ENCODE measurements at regions not wholly inside any gene's neighbourhood (a gene's known extent, or its start where the extent isn't known, plus 50 kb on each side); places are given as distances from the start of the nearest gene placed in this dataset.

- H3K27ac ChIP-seq, result no peak overlapping the region
- no peaks in the 10 kb centered on the region for H3K27me3 ChIP-seq (replicated peaks)
- no peak overlapping the region for H3K4me3 ChIP-seq (ENCODE audit: low read depth, low read length)
- TF ChIP-seq CTCF (IDR thresholded peaks at IDR 0.05; ENCODE audit: low read depth, low read length, missing control alignments), result no peak
- in situ Hi-C loops (cut with HindIII; ENCODE audit: low pct_ligation_motif_present, low sequenced_read_pairs), result no loop called here
- H3K36me3 ChIP-seq (replicated peaks), result no peaks in the 10 kb centered on the region
- peak; percentile 44 for DNase-seq
These were observed 123.6 kb downstream of the LCA5 start for GRCh38 chr6:79413562-79414002.

GRCh38 chr6:79410806-79411205 lies 126.4 kb downstream of the LCA5 start:
- no peak for DNase-seq
- Histone ChIP-seq H3K27me3 (replicated peaks) (no peaks in the 10 kb centered on the region), H3K27ac (no peak overlapping the region), H3K4me3 (ENCODE audit: low read depth, low read length) (no peak overlapping the region), H3K36me3 (replicated peaks) (no peaks in the 10 kb centered on the region)
- in situ Hi-C loops (cut with HindIII; ENCODE audit: low pct_ligation_motif_present, low sequenced_read_pairs), result no loop called here
- TF ChIP-seq CTCF (IDR thresholded peaks at IDR 0.05; ENCODE audit: low read depth, low read length, missing control alignments), result no peak

- Histone ChIP-seq H3K27ac (no peak overlapping the region), H3K27me3 (replicated peaks) (no peaks in the 10 kb centered on the region), H3K36me3 (replicated peaks) (no peaks in the 10 kb centered on the region), H3K4me3 (ENCODE audit: low read depth, low read length) (no peak overlapping the region)
- in situ Hi-C loops (cut with HindIII; ENCODE audit: low pct_ligation_motif_present, low sequenced_read_pairs), result no loop called here
- DNase-seq, result no peak
- no peak for TF ChIP-seq CTCF (IDR thresholded peaks at IDR 0.05; ENCODE audit: low read depth, low read length, missing control alignments)
These were observed 128.8 kb downstream of the LCA5 start for GRCh38 chr6:79408256-79408974.

- Histone ChIP-seq H3K4me3 (ENCODE audit: low read depth, low read length) (no peak overlapping the region), H3K27me3 (replicated peaks) (no peaks in the 10 kb centered on the region), H3K36me3 (replicated peaks) (no peaks in the 10 kb centered on the region), H3K27ac (no peak overlapping the region)
- in situ Hi-C loops (cut with HindIII; ENCODE audit: low pct_ligation_motif_present, low sequenced_read_pairs), result no loop called here
- DNase-seq, result no peak
- TF ChIP-seq CTCF (IDR thresholded peaks at IDR 0.05; ENCODE audit: low read depth, low read length, missing control alignments), result no peak
These were observed 132.6 kb downstream of the LCA5 start for GRCh38 chr6:79404677-79405076.

- Histone ChIP-seq H3K4me3 (ENCODE audit: low read depth, low read length) (no peak overlapping the region), H3K27me3 (replicated peaks) (no peaks in the 10 kb centered on the region), H3K27ac (no peak overlapping the region), H3K36me3 (replicated peaks) (no peaks in the 10 kb centered on the region)
- in situ Hi-C loops (cut with HindIII; ENCODE audit: low pct_ligation_motif_present, low sequenced_read_pairs), result no loop called here
- no peak for TF ChIP-seq CTCF (IDR thresholded peaks at IDR 0.05; ENCODE audit: low read depth, low read length, missing control alignments)
- no peak for DNase-seq
These were observed 133.0 kb downstream of the LCA5 start for GRCh38 chr6:79404261-79404660.

GRCh38 chr6:79403563-79403962 lies 133.7 kb downstream of the LCA5 start:
- Histone ChIP-seq H3K4me3 (ENCODE audit: low read depth, low read length) (no peak overlapping the region), H3K27ac (no peak overlapping the region), H3K36me3 (replicated peaks) (no peaks in the 10 kb centered on the region), H3K27me3 (replicated peaks) (no peaks in the 10 kb centered on the region)
- in situ Hi-C loops (cut with HindIII; ENCODE audit: low pct_ligation_motif_present, low sequenced_read_pairs), result no loop called here
- no peak for TF ChIP-seq CTCF (IDR thresholded peaks at IDR 0.05; ENCODE audit: low read depth, low read length, missing control alignments)
- DNase-seq, result no peak

Measured in brain microvascular endothelial cell (primary cell).